Mucosa of gallbladder (tissue), 1 donor: ENCODE measurements at regions not wholly inside any gene's neighbourhood (a gene's known extent, or its start where the extent isn't known, plus 50 kb on each side); places are given as distances from the start of the nearest gene placed in this dataset.
"Not testable (repeated sequence)": the region's sequence is repeated elsewhere in the genome, so short reads cannot be mapped to it uniquely, and the experiment has no call there.

Source experiments
- DNase-seq: peaks from one replicate; pipeline ENCODE4 v3.0.0-alpha.2; 2020; ENCODE audit warnings: low spot score
- donor health status: DM: no; HTN: no; CAD: no.

- no peak for DNase-seq
Measured at GRCh38 chr2:204143216-204144014, 206.9 kb downstream of the ICOS start.

GRCh38 chr2:204144492-204144891 lies 207.9 kb downstream of the ICOS start:
- no peak for DNase-seq

- peak; percentile 81 for DNase-seq
Measured at GRCh38 chr2:204145263-204145751, 208.7 kb downstream of the ICOS start.

GRCh38 chr2:204145791-204146190 lies 209.2 kb downstream of the ICOS start:
- no peak for DNase-seq

- DNase-seq, result not testable (repeated sequence)
Measured at GRCh38 chr2:204147040-204147439, 210.5 kb downstream of the ICOS start.

- DNase-seq, result no peak
Measured at GRCh38 chr2:204150721-204151120, 214.2 kb downstream of the ICOS start.

- no peak for DNase-seq
Measured at GRCh38 chr2:204152616-204153015, 216.1 kb downstream of the ICOS start.

- DNase-seq, result no peak
Measured at GRCh38 chr2:204154863-204155262, 218.3 kb downstream of the ICOS start.

GRCh38 chr2:204156456-204156855 lies 219.9 kb downstream of the ICOS start:
- DNase-seq, result no peak

- DNase-seq, result no peak
Measured at GRCh38 chr2:204157684-204158083, 221.1 kb downstream of the ICOS start.

- no peak for DNase-seq
Measured at GRCh38 chr2:204159526-204159925, 223.0 kb downstream of the ICOS start.

- DNase-seq, result no peak
Measured at GRCh38 chr2:204160989-204161388, 224.4 kb downstream of the ICOS start.

GRCh38 chr2:204161886-204162285 lies 225.3 kb downstream of the ICOS start:
- DNase-seq, result no peak

GRCh38 chr2:204166961-204167360 lies 230.4 kb downstream of the ICOS start:
- DNase-seq, result no peak

- DNase-seq, result not testable (repeated sequence)
Measured at GRCh38 chr2:204167670-204168069, 231.1 kb downstream of the ICOS start.

GRCh38 chr2:204170411-204170810 lies 233.8 kb downstream of the ICOS start:
- DNase-seq, result no peak

- no peak for DNase-seq
Measured at GRCh38 chr2:204171432-204172144, 235.0 kb downstream of the ICOS start.

- no peak for DNase-seq
Measured at GRCh38 chr2:204172145-204172600, 235.6 kb downstream of the ICOS start.

- DNase-seq, result no peak
Measured at GRCh38 chr2:204174034-204174433, 237.5 kb downstream of the ICOS start.

GRCh38 chr2:204175552-204176271 lies 239.1 kb downstream of the ICOS start:
- no peak for DNase-seq

- DNase-seq, result no peak
Measured at GRCh38 chr2:204176306-204176705, 239.7 kb downstream of the ICOS start.

- DNase-seq, result no peak
Measured at GRCh38 chr2:204177251-204177976, 240.9 kb downstream of the ICOS start.
